NCI-H128 (cell line): ENCODE measurements at regions not wholly inside any gene's neighbourhood (a gene's known extent, or its start where the extent isn't known, plus 50 kb on each side); places are given as distances from the start of the nearest gene placed in this dataset.
"Not testable (repeated sequence)": the region's sequence is repeated elsewhere in the genome, so short reads cannot be mapped to it uniquely, and the experiment has no call there.

Experiments used
- DNase-seq: peaks from one replicate; lab custom pipeline; 2025; ENCODE audit not compliant: unreplicated experiment; lab: John Stamatoyannopoulos, UW

- no peak for DNase-seq
Measured at GRCh38 chr6:22134308-22134707, 162.5 kb downstream of the PRL start.

DNA sequence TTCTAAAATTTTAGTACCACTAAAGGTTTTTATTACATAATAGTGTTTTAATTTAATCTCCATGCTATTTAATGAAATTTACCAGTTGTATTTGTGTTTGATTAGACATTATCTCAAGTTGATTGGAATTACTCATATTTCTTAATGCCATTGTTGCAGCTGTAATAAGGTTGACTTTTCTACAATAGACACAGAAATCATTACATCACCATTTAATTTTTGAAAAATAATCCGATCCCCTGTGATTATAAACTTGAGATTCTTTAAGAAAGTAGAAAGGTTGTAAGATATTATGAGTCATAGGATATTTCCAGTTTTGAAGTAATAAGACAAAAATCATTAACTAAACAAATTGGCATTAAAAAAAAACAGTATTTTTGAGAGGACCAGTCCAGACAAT lies 161.4 kb downstream of the PRL start:
- no peak for DNase-seq

DNA sequence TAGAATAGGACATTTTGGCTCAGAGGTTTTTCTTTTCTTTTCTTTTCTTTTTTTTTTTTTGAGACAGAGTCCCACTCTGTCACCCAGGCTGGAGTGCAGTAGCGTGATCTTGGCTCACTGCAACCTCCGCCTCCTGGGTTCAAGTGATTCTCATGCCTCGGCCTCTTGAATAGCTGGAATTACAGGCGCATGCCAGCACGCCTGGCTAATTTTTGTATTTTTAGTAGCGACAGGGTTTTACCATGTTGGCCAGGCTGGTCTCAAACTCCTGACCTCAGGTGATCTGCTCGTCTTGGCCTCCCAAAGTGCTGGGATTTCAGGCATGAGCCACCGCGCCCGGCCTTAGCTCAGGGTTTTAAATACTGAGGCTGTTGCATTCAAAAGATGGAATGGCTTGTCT lies 156.1 kb downstream of the PRL start:
- not testable (repeated sequence) for DNase-seq

- DNase-seq: no peak
Measured at GRCh38 chr6:22141241-22141745, 155.5 kb downstream of the PRL start.

DNA sequence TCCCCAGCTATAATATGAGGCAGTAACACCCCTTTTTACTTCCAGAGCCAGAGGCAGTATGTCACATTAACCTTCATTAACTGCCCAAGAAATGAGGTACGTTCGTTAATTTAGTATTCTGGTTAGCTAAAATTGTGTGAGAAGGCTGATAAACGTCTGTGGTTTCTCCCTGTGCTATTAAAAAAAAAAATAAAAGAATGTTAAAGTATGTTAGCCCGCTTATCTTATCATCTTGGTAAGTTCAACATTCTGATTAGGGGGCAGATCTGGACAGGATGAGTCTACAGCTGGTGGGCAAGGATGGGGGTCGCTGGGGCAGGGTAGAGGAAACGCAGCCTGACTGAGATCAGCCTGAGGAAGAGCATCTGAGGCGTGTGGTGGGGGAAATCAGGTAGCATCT lies 154.0 kb downstream of the PRL start:
- no peak for DNase-seq

- DNase-seq: no peak
Measured at GRCh38 chr6:22145376-22145775, 151.5 kb downstream of the PRL start.

GRCh38 chr6:22145823-22146677 lies 150.8 kb downstream of the PRL start:
- DNase-seq: no peak

- DNase-seq: no peak
Measured at GRCh38 chr6:22146678-22146930, 150.2 kb downstream of the PRL start.

GRCh38 chr6:22146931-22147701 lies 149.7 kb downstream of the PRL start:
- no peak for DNase-seq

DNA sequence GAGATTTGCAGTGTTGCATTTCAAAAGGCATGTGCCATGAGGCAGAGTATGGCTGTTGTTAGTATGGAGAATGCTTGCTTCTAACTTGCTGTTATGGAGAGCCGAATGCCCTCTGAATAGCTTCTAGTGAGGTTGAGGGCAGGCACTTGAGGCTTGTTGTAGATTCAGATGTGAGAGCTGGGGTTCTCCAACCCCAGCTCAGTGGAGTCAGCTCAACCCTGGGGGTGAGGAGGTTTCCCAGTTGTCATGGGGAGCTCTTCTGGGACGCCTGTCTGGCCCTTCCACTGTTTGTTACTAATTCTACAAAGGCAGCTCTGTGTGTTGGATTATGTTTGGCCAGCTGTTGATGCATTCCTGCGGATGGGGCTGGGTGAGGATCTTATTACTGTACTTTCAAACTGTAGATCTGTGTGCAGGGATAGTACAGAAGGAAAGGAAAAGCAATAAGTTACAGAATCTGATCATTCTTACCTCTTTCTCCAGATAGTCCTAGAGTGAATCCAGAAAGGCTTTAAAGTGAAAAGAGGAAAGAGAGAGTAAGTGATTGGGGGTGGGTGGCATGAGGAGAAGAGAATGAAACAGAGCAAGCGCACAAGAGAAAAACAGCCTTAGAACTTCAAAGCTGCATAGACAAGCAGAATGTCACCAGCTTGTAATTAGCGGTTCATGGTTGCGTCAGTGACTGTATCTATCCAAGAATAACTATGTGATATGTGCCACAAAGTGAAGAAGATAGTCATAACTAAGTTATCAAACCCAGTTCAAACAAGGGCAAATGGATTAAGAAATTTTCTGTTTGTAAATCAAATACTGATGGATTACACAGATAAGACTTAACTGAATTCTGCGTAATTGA lies 148.7 kb downstream of the PRL start:
- DNase-seq: no peak

GRCh38 chr6:22149096-22149495 lies 147.7 kb downstream of the PRL start:
- peak; percentile 58 for DNase-seq

DNA sequence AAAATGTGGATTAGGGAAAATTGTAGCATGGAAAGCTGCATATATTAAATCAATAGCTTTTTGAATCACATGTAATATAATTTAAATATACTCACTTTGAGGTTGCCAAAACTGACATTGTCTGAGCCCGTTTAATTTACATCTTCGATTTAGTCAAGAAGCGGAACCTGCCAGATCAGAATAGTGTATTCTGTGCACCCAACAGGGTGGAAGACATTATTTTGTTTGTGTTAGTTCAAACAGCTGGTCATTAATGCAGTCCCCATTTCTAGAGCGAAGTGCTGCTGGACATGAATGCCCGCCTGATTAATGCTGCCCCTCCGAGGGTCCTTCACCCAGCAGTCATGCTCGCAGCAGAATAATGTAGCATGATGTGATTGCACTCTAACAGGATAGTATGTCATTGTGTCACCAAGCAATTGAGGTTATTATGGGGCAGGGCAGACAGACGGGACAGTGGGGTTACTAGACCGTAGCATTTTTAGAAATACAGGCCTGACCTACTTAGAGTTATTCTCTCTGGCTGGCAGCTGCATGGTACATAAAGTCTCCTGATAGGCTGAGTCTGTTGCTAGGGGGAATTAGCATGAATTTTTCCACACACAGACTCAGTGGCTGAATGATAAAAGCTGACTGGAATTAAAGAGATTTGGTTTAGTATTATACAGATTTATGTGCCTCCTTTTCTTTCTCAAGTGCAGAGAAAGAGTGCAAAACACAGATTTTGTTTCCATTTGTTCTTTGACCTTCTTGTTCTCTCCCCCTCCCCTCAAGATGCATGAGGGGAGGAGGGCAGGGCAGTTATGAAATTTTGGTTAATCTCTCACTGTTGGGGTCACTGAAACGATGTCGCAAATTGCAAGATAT lies 147.1 kb downstream of the PRL start:
- DNase-seq: peak; percentile 46

GRCh38 chr6:22150368-22151035 lies 146.3 kb downstream of the PRL start:
- no peak for DNase-seq

DNA sequence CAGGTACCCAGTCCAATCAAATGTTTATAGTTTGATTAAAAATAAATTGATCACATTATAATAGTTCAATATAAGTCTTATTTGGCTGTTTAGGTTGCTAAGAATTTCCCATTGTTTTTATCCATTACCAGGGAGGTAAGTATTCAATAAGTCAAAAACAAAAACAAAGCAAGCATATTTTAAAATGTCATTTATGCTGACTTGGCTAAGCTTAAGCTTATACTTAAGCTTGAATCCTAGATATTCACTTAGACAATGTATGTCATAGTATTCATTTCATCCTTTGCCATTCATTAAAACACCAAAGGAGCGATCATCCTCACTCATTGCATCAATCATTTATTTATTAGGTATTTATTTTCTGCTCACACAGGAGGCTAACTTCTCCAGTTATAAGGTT lies 144.9 kb downstream of the PRL start:
- DNase-seq: no peak

DNA sequence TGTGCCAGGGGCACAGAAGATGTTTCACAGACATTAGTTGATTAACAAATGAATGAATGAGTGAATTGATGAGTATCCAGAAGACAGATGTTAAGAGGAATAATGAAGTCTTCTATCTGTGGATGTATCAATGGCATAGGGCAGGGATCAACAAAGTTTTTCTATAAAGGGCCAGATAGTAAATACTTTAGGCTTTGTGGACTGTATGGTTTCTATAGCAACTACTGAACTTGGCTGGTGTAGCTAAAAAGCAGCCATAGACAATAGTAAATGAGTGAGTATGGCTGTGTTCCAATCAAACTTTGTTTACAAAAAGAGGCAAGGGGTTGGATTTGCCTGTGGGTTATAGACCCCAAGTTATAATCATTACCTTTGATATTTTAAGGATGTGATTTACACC lies 144.0 kb downstream of the PRL start:
- DNase-seq: no peak

GRCh38 chr6:22153384-22154158 lies 143.3 kb downstream of the PRL start:
- DNase-seq: no peak

GRCh38 chr6:22155551-22155950 lies 141.3 kb downstream of the PRL start:
- no peak for DNase-seq

DNA sequence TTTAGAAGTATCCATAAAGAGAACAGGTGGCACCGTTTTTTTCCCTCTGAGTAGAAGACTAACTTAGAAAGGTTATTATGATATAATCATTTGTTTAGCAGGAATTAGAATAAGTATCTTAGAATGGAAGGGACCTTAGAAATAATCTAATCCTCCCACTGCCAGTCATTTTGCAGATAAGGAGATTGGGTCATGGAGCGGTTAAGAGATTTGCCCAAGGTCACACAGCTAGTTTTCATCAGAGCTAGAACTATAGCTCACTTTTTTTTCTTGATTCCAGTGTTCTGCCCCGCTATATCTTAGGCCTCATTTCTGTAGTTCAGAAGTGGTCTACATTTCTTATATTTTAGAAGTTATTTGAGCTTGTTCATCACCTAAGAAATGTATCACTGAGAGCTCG lies 139.6 kb downstream of the PRL start:
- DNase-seq: no peak

DNA sequence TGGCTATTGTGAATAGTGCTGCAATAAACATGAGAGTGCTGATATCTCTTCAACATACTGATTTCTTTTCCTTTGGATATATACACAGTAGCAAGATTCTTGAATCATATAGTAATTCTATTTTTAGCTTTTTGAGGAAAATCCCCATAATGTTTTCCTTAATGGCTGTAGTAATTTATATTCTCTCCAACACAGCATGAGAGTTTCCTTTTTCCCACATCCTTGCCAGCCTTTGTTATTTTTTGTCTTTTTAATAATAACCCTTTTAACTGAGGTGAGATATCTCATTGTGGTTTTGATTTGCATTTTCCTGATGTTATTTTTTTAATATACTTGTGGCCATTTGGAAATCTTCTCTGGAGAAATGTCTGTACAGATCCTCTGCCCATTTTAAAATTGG lies 132.6 kb downstream of the PRL start:
- no peak for DNase-seq
